Endothelial cell of umbilical vein (primary cell): ENCODE measurements at regions not wholly inside any gene's neighbourhood (a gene's known extent, or its start where the extent isn't known, plus 50 kb on each side); places are given as distances from the start of the nearest gene placed in this dataset.

Source experiments
- CTCF ChIP-seq, 2 donors: IDR thresholded peaks; 1 replicate in 1 of 2; 2 replicates in 1 of 2; pipeline ENCODE4 v1.5.1; 2011; ENCODE audit warnings: low read length in 2 of 2, mild to moderate bottlenecking in 2 of 2, moderate library complexity in 2 of 2, control low read depth in 1 of 2, inconsistent platforms in 1 of 2, low read depth in 1 of 2; ENCODE audit not compliant: insufficient read depth in 1 of 2; ENCODE audit errors: extremely low read depth in 1 of 2
- EZH2 ChIP-seq: IDR thresholded peaks from 2 replicates; pipeline ENCODE4 v1.6.1; 2012; ENCODE audit warnings: borderline replicate concordance, low read depth, mild to moderate bottlenecking, moderate library complexity, low read length, inconsistent platforms; ENCODE audit not compliant: severe bottlenecking

- TF ChIP-seq EZH2 (no peak), CTCF (IDR thresholded peaks at IDR 0.05; ENCODE audit: extremely low read depth in 1 of 2, insufficient read depth in 1 of 2, low read depth in 1 of 2, low read length in 2 of 2) (no peak)
Measured at GRCh38 chr6:77368660-77369313, 94.5 kb downstream of the HTR1B start.
